ENCODE measurements at regions not wholly inside any gene's neighbourhood (a gene's known extent, or its start where the extent isn't known, plus 50 kb on each side); places are given as distances from the start of the nearest gene placed in this dataset.

GRCh38 chr4:28548594-28548993, 1688.0 kb downstream of the STIM2 start:
- no peak for DNase-seq

GRCh38 chr4:28555866-28556265, 1695.2 kb downstream of the STIM2 start:
- no peak for DNase-seq

GRCh38 chr4:28557755-28558154, 1697.1 kb downstream of the STIM2 start:
- DNase-seq = no peak

- no peak for DNase-seq
Measured at GRCh38 chr4:28558895-28559294, 1698.3 kb downstream of the STIM2 start.

- no peak for DNase-seq
Measured at GRCh38 chr4:28562913-28563312, 1702.3 kb downstream of the STIM2 start.

GRCh38 chr4:28565396-28565795, 1704.8 kb downstream of the STIM2 start:
- DNase-seq = no peak

GRCh38 chr4:28600958-28601357, 1740.3 kb downstream of the STIM2 start:
- no peak for DNase-seq

- no peak for DNase-seq
Measured at GRCh38 chr4:28621591-28621990, 1761.0 kb downstream of the STIM2 start.

- DNase-seq = no peak
Measured at GRCh38 chr4:28636971-28637370, 1776.3 kb downstream of the STIM2 start.

- DNase-seq = no peak
Measured at GRCh38 chr4:28639747-28640146, 1779.1 kb downstream of the STIM2 start.

- no peak for DNase-seq
Measured at GRCh38 chr4:28654618-28655017, 1794.0 kb downstream of the STIM2 start.

GRCh38 chr4:28665306-28665705, 1804.7 kb downstream of the STIM2 start:
- no peak for DNase-seq

GRCh38 chr4:28675582-28675981, 1814.9 kb downstream of the STIM2 start:
- no peak for DNase-seq

- DNase-seq = no peak
Measured at GRCh38 chr4:28677808-28678207, 1817.2 kb downstream of the STIM2 start.

GRCh38 chr4:28682847-28683246, 1822.2 kb downstream of the STIM2 start:
- DNase-seq = no peak

GRCh38 chr4:28686618-28687017, 1826.0 kb downstream of the STIM2 start:
- DNase-seq = no peak

GRCh38 chr4:28690890-28691289, 1830.2 kb downstream of the STIM2 start:
- DNase-seq = no peak

- DNase-seq = no peak
Measured at GRCh38 chr4:28702571-28702970, 1841.9 kb downstream of the STIM2 start.

GRCh38 chr4:28709891-28710290, 1849.2 kb downstream of the STIM2 start:
- no peak for DNase-seq

- no peak for DNase-seq
Measured at GRCh38 chr4:28723371-28723770, 1862.7 kb downstream of the STIM2 start.

GRCh38 chr4:28724239-28724638, 1863.6 kb downstream of the STIM2 start:
- DNase-seq = no peak

- no peak for DNase-seq
Measured at GRCh38 chr4:28730304-28730703, 1869.7 kb downstream of the STIM2 start.

GRCh38 chr4:28744066-28744465, 1883.4 kb downstream of the STIM2 start:
- no peak for DNase-seq

- DNase-seq = no peak
Measured at GRCh38 chr4:28754376-28754775, 1893.7 kb downstream of the STIM2 start.

GRCh38 chr4:28755081-28755480, 1894.4 kb downstream of the STIM2 start:
- no peak for DNase-seq

GRCh38 chr4:28759064-28759463, 1898.4 kb downstream of the STIM2 start:
- no peak for DNase-seq

Data from NCI-H2227 treated with DMSO at 0.1 percent for 48 hours (cell line).